GM12878 (cell line): ENCODE measurements at regions not wholly inside any gene's neighbourhood (a gene's known extent, or its start where the extent isn't known, plus 50 kb on each side); places are given as distances from the start of the nearest gene placed in this dataset.

Experiments
- CHD1 ChIP-seq: IDR thresholded peaks from 2 replicates; pipeline ENCODE4 v1.6.1; 2012; ENCODE audit warnings: low read depth, low read length, improper control_type of control experiment
- CHD4 ChIP-seq: fragments of 200-600 bp; sonication (generic); IDR thresholded peaks from 2 replicates; pipeline ENCODE4 v1.6.1; 2016; ENCODE audit warnings: mild to moderate bottlenecking
- CREM ChIP-seq: IDR thresholded peaks from 2 replicates; pipeline ENCODE4 v1.6.1; 2014; ENCODE audit warnings: antibody characterized with exemption, low read depth
- EP300 ChIP-seq, 2 experiments: fragments of 150-350 bp in 1 of 2; IDR thresholded peaks; 2 replicates each; pipeline ENCODE4 v1.6.1; 2011 to 2012; ENCODE audit warnings: low read depth in 2 of 2, low read length in 2 of 2, borderline replicate concordance in 1 of 2, improper control_type of control experiment in 1 of 2, inconsistent platforms in 1 of 2; ENCODE audit not compliant: control insufficient read depth in 1 of 2
- JUNB ChIP-seq: IDR thresholded peaks from 2 replicates; pipeline ENCODE4 v1.6.1; 2016; ENCODE audit warnings: antibody characterized with exemption, mild to moderate bottlenecking
- MEF2A ChIP-seq: IDR thresholded peaks from 2 replicates; pipeline ENCODE4 v1.6.1; 2011; ENCODE audit warnings: low read depth, mild to moderate bottlenecking, low read length, moderate library complexity; ENCODE audit not compliant: insufficient read depth
- POLR2A ChIP-seq: IDR thresholded peaks from 2 replicates; pipeline ENCODE4 v1.6.1; 2011; ENCODE audit warnings: low read depth, mild to moderate bottlenecking, low read length
- RFX5 ChIP-seq: IDR thresholded peaks from 2 replicates; pipeline ENCODE4 v1.6.1; 2011; ENCODE audit warnings: low read depth, low read length, improper control_type of control experiment
- SUZ12 ChIP-seq: fragments of 200-600 bp; sonication (generic); IDR thresholded peaks from one replicate; pipeline ENCODE4 v1.6.1; 2018; ENCODE audit warnings: antibody characterized with exemption, mild to moderate bottlenecking; ENCODE audit not compliant: unreplicated experiment
- TCF12 ChIP-seq: IDR thresholded peaks from 2 replicates; pipeline ENCODE4 v1.6.1; 2011; ENCODE audit warnings: low read depth, mild to moderate bottlenecking, low read length
- TF ChIP-seq, protein P1 (sequence below): IDR thresholded peaks from 2 replicates; pipeline ENCODE4 v1.6.1; 2011; ENCODE audit warnings: low read depth, mild to moderate bottlenecking, low read length, moderate library complexity, borderline replicate concordance; ENCODE audit errors: extremely low read depth
- TF ChIP-seq, protein P2 (sequence below): IDR thresholded peaks from 2 replicates; pipeline ENCODE4 v1.6.1; 2011; ENCODE audit warnings: low read depth, low read length, improper control_type of control experiment, borderline replicate concordance

DNA sequence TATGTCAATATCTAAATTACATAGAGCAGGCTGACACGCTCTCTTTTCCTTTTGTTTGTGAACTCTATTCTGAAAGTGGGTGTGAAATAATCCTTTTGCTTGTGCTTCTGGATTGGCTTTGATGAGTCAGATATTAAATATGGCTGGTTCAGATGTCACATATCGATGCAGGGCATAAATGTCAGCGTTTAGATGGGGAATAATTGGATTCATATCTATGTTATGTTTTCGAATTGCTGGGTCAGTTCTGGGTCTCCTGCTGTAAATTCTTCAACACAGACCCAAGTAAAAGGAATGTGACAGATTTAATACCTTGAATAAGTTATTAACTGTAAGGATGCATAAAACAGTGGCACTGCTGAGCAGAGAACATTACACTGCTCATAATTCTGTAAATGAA, 118.7 kb upstream of the SNX2 start:
- TF ChIP-seq EP300 (IDR thresholded peaks at IDR 0.05; ENCODE audit: borderline replicate concordance in 1 of 2, control insufficient read depth in 1 of 2, low read depth in 2 of 2, low read length in 2 of 2) (no peak), CHD4 (no peak), MEF2A (no peak), SUZ12 (no peak), CHD1 (no peak), TCF12 (no peak), POLR2A (no peak), JUNB (no peak), CREM (no peak), RFX5 (no peak)
- TF ChIP-seq, protein P1, sequence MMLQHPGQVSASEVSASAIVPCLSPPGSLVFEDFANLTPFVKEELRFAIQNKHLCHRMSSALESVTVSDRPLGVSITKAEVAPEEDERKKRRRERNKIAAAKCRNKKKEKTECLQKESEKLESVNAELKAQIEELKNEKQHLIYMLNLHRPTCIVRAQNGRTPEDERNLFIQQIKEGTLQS, result no peak
- TF ChIP-seq, protein P2, sequence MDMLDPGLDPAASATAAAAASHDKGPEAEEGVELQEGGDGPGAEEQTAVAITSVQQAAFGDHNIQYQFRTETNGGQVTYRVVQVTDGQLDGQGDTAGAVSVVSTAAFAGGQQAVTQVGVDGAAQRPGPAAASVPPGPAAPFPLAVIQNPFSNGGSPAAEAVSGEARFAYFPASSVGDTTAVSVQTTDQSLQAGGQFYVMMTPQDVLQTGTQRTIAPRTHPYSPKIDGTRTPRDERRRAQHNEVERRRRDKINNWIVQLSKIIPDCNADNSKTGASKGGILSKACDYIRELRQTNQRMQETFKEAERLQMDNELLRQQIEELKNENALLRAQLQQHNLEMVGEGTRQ, result no peak
